Daoy (cell line): ENCODE measurements at regions not wholly inside any gene's neighbourhood (a gene's known extent, or its start where the extent isn't known, plus 50 kb on each side); places are given as distances from the start of the nearest gene placed in this dataset.
"Not testable (repeated sequence)": the region's sequence is repeated elsewhere in the genome, so short reads cannot be mapped to it uniquely, and the experiment has no call there.

ENCODE experiments used
- DNase-seq: peaks from one replicate; pipeline ENCODE4 v3.0.0-alpha.2; 2015; ENCODE audit warnings: low read depth

- peak; percentile 77 for DNase-seq
Observed at GRCh38 chr17:13864521-13864920, 204.8 kb upstream of the COX10 start.

GRCh38 chr17:13865650-13866049 is 203.7 kb upstream of the COX10 start:
- DNase-seq, result no peak

- DNase-seq, result peak; percentile 25
Observed at GRCh38 chr17:13869331-13869940, 199.9 kb upstream of the COX10 start.

GRCh38 chr17:13871261-13871660 is 198.0 kb upstream of the COX10 start:
- no peak for DNase-seq

- no peak for DNase-seq
Observed at GRCh38 chr17:13874134-13874533, 195.2 kb upstream of the COX10 start.

- DNase-seq, result no peak
Observed at GRCh38 chr17:13874817-13875216, 194.5 kb upstream of the COX10 start.

GRCh38 chr17:13879961-13880466 is 189.3 kb upstream of the COX10 start:
- no peak for DNase-seq

- no peak for DNase-seq
Observed at GRCh38 chr17:13883659-13884058, 185.6 kb upstream of the COX10 start.

GRCh38 chr17:13884347-13884746 is 185.0 kb upstream of the COX10 start:
- DNase-seq, result no peak

GRCh38 chr17:13885550-13885949 is 183.8 kb upstream of the COX10 start:
- no peak for DNase-seq

- DNase-seq, result no peak
Observed at GRCh38 chr17:13885953-13886889, 183.1 kb upstream of the COX10 start.

- DNase-seq, result peak; percentile 14
Observed at GRCh38 chr17:13888056-13888609, 181.2 kb upstream of the COX10 start.

- DNase-seq, result not testable (repeated sequence)
Observed at GRCh38 chr17:13908971-13909370, 160.3 kb upstream of the COX10 start.

- no peak for DNase-seq
Observed at GRCh38 chr17:13909901-13910519, 159.3 kb upstream of the COX10 start.

GRCh38 chr17:13917634-13918033 is 151.7 kb upstream of the COX10 start:
- DNase-seq, result no peak

- DNase-seq, result no peak
Observed at GRCh38 chr17:13918247-13918646, 151.1 kb upstream of the COX10 start.

GRCh38 chr17:13919818-13920217 is 149.5 kb upstream of the COX10 start:
- DNase-seq, result no peak

GRCh38 chr17:13920413-13920812 is 148.9 kb upstream of the COX10 start:
- DNase-seq, result no peak

GRCh38 chr17:13921841-13922776 is 147.2 kb upstream of the COX10 start:
- no peak for DNase-seq

GRCh38 chr17:13922885-13923284 is 146.4 kb upstream of the COX10 start:
- DNase-seq, result no peak

GRCh38 chr17:13925579-13925978 is 143.7 kb upstream of the COX10 start:
- DNase-seq, result no peak
